Smooth muscle cell of the brain vasculature (primary cell): ENCODE measurements at regions not wholly inside any gene's neighbourhood (a gene's known extent, or its start where the extent isn't known, plus 50 kb on each side); places are given as distances from the start of the nearest gene placed in this dataset.

ENCODE experiments used
- DNase-seq: peaks from one replicate; pipeline ENCODE4 v3.0.0-alpha.2; 2012; ENCODE audit warnings: low read depth, low spot score

GRCh38 chr3:117998071-117998470 lies 1036.6 kb downstream of the IGSF11 start:
- DNase-seq = no peak

DNA sequence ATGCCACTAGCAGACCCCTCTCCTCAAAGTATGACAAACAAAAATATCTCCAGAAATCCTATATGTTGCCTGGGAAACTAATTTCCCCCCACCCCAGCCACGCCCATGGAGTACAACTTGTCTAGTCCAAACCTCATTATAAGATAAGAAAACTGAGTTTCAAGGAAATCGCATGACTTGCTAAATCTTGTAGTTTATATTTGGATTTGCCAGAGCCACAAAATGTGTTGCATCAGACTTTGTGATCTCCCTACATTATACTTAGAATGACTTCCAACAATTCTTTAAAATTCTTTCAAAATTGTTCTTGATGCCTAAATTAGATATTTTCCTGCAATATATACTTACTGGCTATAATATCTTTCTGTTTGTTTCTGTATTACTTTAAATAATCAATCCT lies 1034.4 kb downstream of the IGSF11 start:
- DNase-seq = no peak

DNA sequence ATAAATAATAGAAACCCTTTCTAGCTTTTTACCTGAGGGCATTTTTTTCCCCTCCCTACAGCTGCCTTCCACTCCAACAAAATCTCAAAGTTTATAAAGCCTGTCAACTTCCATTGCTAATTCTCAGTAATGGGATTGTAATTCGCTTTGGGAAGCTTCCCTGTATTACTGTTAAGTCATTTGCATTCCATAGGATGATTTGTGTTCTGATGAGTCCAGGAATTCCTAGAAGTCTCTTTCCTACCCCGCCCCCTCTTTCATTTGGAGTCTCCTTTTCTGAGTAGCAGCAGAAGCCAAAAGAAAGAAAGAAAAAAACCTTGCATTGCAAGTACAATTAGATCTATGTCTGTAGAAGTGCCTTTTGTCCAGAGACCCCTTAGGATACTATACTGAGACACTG lies 1033.3 kb downstream of the IGSF11 start:
- DNase-seq = no peak

DNA sequence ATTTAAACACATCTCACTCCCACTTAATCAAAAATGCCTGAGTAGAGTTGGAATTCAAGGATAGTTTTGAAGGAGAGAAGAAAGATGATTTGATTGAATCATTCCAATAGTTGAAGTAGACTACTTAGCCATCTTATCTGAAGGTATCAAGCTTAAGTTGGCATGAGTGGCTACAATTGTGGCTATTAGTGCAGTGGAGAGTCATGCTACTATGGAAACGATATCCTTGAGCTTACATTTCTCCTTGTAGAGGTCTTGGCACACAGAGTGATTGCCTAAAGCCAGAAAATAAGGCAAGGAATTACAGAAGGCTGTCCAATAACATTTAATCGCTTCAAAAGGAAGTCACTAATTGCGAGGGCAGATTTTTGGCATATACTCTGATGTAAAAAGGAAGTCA lies 1022.7 kb downstream of the IGSF11 start:
- DNase-seq = no peak

DNA sequence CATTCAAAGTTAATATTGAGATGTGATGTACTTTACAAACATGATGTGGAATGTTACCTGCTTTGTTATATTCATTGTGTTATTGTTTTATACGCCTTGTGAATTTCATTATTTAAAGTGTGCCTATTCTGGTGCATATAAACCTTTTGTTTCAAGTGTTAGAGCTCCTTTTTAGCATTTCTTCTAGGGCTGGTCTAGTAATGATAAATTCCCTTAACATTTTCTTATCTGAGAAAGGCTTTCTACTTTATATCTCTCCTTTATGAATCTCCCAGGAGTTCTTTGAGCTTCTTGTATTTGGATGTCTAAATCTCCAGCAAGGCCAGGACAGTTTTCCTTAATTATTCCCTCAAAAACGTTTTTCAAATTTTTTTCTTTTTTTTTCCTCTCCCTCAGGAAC lies 1005.6 kb downstream of the IGSF11 start:
- DNase-seq = no peak

GRCh38 chr3:118036215-118036614 lies 998.4 kb downstream of the IGSF11 start:
- no peak for DNase-seq

DNA sequence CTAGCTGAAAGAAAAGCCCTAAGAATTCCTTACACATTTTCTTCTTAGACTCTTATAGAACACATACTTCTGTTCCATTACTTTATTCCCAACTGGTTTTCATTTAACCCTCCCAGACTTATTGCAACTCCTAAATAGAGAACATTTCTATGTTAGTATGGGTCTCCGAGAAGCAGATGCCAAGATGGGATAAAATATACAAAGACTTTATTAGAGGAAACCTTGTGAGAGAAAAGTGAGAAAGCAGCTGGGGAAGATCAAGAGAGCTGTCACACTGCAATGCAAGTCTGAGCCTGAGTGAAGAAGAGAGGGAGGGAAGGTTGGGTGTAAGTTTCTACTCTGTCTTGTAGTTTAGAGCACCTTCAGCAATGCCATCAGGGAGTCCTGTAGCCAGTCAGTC lies 979.3 kb downstream of the IGSF11 start:
- DNase-seq = no peak

GRCh38 chr3:118057086-118057485 lies 977.6 kb downstream of the IGSF11 start:
- no peak for DNase-seq

GRCh38 chr3:118059096-118059495 lies 975.5 kb downstream of the IGSF11 start:
- no peak for DNase-seq

DNA sequence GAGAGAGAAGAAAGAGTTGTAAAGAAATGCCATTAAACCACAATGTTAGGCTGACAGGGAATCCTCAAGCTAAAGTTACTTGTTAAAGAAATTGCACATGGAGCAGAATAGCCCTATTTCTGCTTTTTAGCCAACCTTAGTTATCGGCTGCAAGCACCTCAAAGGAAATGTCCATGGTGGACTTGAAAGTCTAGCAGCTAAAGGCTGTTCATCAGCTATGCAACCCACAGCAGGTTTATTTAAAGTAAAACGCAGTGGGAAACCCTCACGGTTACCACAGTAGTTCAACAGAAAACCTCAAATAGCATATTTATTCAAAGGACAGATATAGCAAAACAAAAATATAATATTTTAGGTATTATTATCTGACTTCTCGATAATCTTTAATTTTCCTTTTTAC lies 967.2 kb downstream of the IGSF11 start:
- no peak for DNase-seq

GRCh38 chr3:118075873-118076272 lies 958.8 kb downstream of the IGSF11 start:
- DNase-seq = no peak

DNA sequence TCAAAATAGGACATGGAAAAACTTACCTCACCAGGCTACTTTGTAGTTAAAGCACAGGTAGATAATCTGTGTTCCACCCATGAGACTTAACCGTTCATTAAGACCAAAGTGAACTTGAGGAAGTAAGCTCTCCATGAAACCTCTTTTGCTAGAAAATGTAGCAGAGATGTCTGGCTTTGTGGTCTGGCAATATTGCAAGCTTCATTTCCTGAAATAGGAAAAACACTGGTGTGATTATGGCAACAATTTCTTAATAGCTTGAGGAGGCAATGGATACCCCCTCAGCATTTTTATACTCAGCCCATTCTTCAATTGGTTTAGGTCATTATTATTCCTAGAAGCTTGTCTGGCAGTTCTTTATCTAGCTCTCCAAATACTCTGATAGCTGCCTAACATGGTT lies 957.3 kb downstream of the IGSF11 start:
- no peak for DNase-seq

GRCh38 chr3:118080889-118081288 lies 953.8 kb downstream of the IGSF11 start:
- DNase-seq = no peak

DNA sequence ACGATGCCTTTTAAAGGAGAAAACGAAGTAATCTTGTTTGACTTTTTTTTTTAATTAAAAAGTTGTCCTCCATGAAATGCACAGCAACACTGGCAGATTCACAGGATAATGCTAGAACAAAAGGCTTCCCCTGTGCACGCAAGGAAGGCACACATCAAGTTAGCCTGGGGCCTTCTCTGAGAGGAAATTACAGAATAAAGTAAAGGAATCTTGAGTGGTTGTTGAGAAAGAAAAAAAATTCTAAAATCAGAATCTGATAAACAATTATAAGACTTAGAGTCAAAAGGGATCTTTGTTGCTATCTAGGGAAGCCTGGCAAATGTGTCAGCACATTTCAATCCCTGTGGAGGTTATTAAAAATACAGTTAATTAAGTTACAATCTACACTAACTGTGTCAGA lies 946.0 kb downstream of the IGSF11 start:
- no peak for DNase-seq

DNA sequence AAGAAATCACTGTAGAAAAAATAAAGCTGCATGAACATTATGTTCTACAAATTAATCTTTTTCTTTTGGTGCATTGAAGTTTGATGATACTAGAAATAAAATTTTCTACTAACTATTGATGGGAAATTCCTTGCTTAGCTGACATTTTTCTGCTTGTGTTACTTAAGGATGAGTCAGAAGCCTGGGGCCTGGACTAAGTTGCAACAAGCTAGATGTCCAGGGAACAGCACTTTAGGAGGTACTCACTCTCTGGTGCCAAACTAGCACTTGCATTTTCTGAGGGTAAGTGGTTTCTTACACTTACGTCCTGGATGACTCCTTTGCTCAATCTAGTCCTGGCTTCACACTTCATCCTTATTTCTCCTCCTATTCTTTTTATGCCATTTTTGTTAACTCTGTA lies 945.1 kb downstream of the IGSF11 start:
- DNase-seq = no peak

DNA sequence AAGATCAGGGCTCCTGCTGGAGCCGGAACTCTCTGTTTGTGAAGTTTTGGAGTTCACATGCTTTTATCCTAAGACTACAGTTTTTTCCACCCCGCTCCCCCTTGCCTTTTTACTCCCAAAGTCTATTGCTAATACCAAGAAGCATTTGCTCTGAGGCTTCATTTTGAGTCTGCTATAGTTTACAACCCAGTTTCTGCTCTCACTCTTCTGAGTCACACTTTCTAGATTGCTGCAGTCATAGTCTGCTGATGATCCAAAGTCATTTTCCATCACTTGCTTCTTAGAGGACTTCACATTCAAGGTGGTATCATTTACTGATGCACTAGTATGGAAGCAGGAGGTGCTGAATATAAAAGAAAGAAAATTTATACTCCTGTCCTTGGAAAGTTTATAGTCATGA lies 937.4 kb downstream of the IGSF11 start:
- DNase-seq = no peak

GRCh38 chr3:118097660-118098059 lies 937.0 kb downstream of the IGSF11 start:
- DNase-seq = no peak

GRCh38 chr3:118098827-118099226 lies 935.8 kb downstream of the IGSF11 start:
- no peak for DNase-seq

- no peak for DNase-seq
Observed at GRCh38 chr3:118101891-118102290, 932.8 kb downstream of the IGSF11 start.

DNA sequence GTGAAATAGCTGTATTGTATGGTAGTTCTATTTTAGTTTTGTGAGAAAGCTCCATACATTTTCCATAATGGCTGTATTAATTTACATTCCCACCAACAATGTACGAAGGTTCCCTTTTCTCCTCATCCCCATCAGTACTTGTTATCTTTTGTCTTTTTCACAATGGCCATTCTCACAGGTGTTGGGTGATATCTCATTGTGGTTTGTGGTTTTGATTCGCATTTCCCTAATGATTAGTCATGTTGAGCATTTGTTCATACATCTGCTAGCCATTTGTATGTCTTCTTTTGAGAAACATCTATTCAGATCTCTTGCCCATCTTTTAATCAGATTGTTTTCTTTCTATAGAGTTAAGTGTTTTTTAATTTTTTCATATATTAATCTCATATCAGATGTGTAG lies 931.9 kb downstream of the IGSF11 start:
- no peak for DNase-seq

GRCh38 chr3:118108201-118108600 lies 926.4 kb downstream of the IGSF11 start:
- DNase-seq = no peak

DNA sequence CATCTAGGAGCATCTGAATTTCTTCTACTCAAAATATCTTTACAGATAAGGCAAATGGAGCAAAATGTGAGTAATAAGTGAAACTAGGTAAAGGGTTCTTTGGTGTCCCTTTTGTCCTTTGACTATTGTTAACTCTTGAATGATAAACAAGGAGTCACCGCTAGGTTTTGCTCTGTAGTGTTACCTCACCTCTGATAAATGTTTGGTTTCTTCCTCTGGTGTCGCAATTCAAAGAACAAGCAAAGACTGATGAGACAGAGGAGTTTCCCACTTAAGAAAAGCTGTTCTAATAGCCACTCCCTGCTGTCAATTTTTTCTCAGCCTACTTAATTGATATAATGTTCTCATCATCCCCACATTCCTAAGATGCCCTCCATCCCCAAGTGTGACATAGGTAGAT lies 925.9 kb downstream of the IGSF11 start:
- DNase-seq = no peak

DNA sequence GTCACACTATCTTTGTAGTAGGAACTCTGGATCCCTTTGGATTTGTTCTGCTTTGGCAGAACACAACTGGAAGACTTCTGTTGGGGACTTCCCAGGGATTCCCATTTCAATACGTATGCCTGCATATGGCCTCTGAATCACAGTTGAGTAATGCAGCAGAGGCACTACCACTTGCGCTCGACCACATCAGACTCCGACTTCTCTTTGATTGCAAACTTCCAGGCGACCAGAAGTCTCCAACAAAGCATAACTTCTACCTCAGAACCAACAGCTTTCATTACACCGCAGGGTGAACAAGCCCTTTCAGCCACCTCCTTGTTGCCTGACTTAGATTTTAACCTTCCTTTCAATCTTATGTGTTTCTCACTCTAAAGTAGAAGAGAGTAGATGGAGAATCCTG lies 924.4 kb downstream of the IGSF11 start:
- no peak for DNase-seq

- no peak for DNase-seq
Observed at GRCh38 chr3:118116991-118117390, 917.7 kb downstream of the IGSF11 start.

DNA sequence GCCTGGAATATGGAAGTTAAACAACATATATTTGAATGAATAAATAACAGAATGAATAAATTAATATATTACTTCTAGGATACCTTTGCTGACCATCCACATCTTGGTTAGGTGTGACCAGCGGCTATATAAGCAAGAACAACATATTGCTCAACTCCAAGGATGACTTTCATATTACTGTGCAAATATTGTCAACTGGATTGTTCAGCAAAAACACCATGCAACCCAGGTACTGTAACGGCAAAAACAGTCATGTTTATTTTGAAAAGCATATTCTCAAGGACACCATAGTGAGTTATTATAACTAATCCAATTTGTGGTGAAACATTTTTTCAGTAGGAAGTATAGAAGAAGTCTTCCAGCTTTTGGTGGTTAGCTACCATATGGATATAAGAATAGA lies 907.9 kb downstream of the IGSF11 start:
- DNase-seq = no peak
